Gastroesophageal sphincter (tissue), 4 donors: ENCODE measurements at regions not wholly inside any gene's neighbourhood (a gene's known extent, or its start where the extent isn't known, plus 50 kb on each side); places are given as distances from the start of the nearest gene placed in this dataset.

Experiments used
- ATAC-seq: fragments of 150-250 bp; one replicate; pipeline ENCODE4 v1.9.1; 2016; ENCODE audit warnings: mild to moderate bottlenecking, moderate library complexity
- H3K27ac ChIP-seq, 4 donors: fragments of 200-600 bp; sonication (generic) in 3 of 4; 1 replicate in 3 of 4; 2 replicates in 1 of 4; pipeline ENCODE4 v1.5.1; 2016 to 2019
- H3K27me3 ChIP-seq: fragments of 200-600 bp; sonication (generic); one replicate; pipeline ENCODE4 v1.5.1; 2019
- H3K36me3 ChIP-seq, 2 donors: fragments of 200-600 bp; sonication (generic); one replicate each; pipeline ENCODE4 v1.5.1; 2019; ENCODE audit warnings: control low read depth in 1 of 2
- H3K4me1 ChIP-seq, 3 donors: fragments of 200-600 bp; sonication (generic); 1 replicate in 2 of 3; 2 replicates in 1 of 3; pipeline ENCODE4 v1.5.1; 2016 to 2019; ENCODE audit warnings: control low read depth in 2 of 3
- H3K4me3 ChIP-seq, 2 donors: fragments of 200-600 bp; sonication (generic); one replicate each; pipeline ENCODE4 v1.5.1; 2019; ENCODE audit warnings: mild to moderate bottlenecking in 1 of 2, moderate library complexity in 1 of 2
- H3K9me3 ChIP-seq, 3 donors: fragments of 200-600 bp; sonication (generic); one replicate each; pipeline ENCODE4 v1.5.1; 2017 to 2019; ENCODE audit warnings: control low read depth in 2 of 3
- CTCF ChIP-seq, 4 experiments: fragments of 200-600 bp in 2 of 4; fragments of 450-650 bp in 2 of 4; sonication (generic) in 1 of 4; IDR thresholded peaks; one replicate each; pipeline ENCODE4 v1.5.1; 2017 to 2019; ENCODE audit warnings: antibody characterized with exemption in 4 of 4, mild to moderate bottlenecking in 2 of 4, moderate library complexity in 2 of 4
- EP300 ChIP-seq: sonication (generic); formaldehyde crosslinking; IDR thresholded peaks from one replicate; pipeline ENCODE4 v1.6.1; 2017; ENCODE audit warnings: antibody characterized with exemption, mild to moderate bottlenecking
- POLR2A ChIP-seq, 2 donors: fragments of 450-650 bp; IDR thresholded peaks; one replicate each; pipeline ENCODE4 v1.6.1; 2017; ENCODE audit warnings: antibody characterized with exemption in 2 of 2, mild to moderate bottlenecking in 2 of 2, moderate library complexity in 1 of 2
- POLR2AphosphoS5 ChIP-seq: sonication (generic); formaldehyde crosslinking; IDR thresholded peaks from one replicate; pipeline ENCODE4 v1.6.1; 2017; ENCODE audit warnings: antibody characterized with exemption
- WGBS, 2 donors: methylation state at CpG; one replicate each; pipeline ENCODE4 v1.1.5; 2018; ENCODE audit warnings: low coverage in 1 of 2; 5-methylcytosine and 5-hydroxymethylcytosine counted together

GRCh38 chr2:2795438-2796091 lies 464.5 kb upstream of the MYT1L start:
- Histone ChIP-seq H3K9me3 (no peaks in the 10 kb centered on the region), H3K27ac (no peak overlapping the region), H3K4me3 (no peak overlapping the region), H3K27me3 (peaks cover 14% of the 10 kb centered on the region), H3K4me1 (no peaks in the 10 kb centered on the region), H3K36me3 (no peaks in the 10 kb centered on the region)
- TF ChIP-seq CTCF (IDR thresholded peaks at IDR 0.05): no peak
- no peak for ATAC-seq
- 96% methylated on average over 5 of the region's 29 CpGs; no CpG with 5 or more reads in 1 of the 2 donors for WGBS, 2 donors

GRCh38 chr2:2793925-2794560 lies 463.0 kb upstream of the MYT1L start:
- H3K4me3 ChIP-seq: no peak overlapping the region
- no peak overlapping the region for H3K27ac ChIP-seq
- H3K9me3 ChIP-seq: no peaks in the 10 kb centered on the region
- no peaks in the 10 kb centered on the region for H3K4me1 ChIP-seq
- H3K36me3 ChIP-seq: no peaks in the 10 kb centered on the region
- ATAC-seq: no peak
- peaks cover 14% of the 10 kb centered on the region for H3K27me3 ChIP-seq
- TF ChIP-seq POLR2AphosphoS5 (no peak), EP300 (no peak), POLR2A (IDR thresholded peaks at IDR 0.05) (no peak), CTCF (IDR thresholded peaks at IDR 0.05) (no peak)
- 39 to 66% methylated on average over 4 to 8 of the region's 11 CpGs for WGBS, 2 donors

GRCh38 chr2:2793514-2793913 lies 462.4 kb upstream of the MYT1L start:
- TF ChIP-seq POLR2A (IDR thresholded peaks at IDR 0.05) (no peak), CTCF (IDR thresholded peaks at IDR 0.05) (no peak), POLR2AphosphoS5 (no peak), EP300 (no peak)
- no peak for ATAC-seq
- no peaks in the 10 kb centered on the region for H3K36me3 ChIP-seq
- H3K27me3 ChIP-seq: peaks cover 14% of the 10 kb centered on the region
- H3K9me3 ChIP-seq: no peaks in the 10 kb centered on the region
- H3K27ac ChIP-seq: no peak overlapping the region
- no peak overlapping the region for H3K4me3 ChIP-seq
- WGBS, 2 donors: 92 to 100% methylated on average over 1 to 11 of the region's 17 CpGs
- no peaks in the 10 kb centered on the region for H3K4me1 ChIP-seq

DNA sequence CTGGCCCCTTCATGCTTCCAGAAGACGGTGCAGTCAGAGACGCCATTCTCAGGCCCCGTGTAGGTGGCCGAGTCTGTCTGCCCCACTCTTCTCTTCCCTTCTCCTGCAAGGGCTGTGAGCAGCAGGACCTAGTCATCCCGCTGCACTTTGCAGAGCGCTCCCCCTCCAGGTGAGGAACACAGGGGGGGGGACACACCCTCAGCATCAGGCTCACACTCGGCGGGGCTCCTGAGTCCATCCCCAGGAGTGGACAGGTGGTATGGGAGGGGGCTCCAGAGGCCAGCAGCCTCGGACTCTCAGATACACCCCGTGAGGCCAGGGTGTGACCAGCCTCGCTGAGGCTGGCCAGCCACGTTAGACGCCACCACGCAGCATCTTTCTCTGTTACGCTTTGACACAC lies 460.5 kb upstream of the MYT1L start:
- WGBS, 2 donors: 50% methylated on average over 5 of the region's 15 CpGs; no CpG with 5 or more reads in 1 of the 2 donors
- H3K4me3 ChIP-seq: no peak overlapping the region
- no peak for TF ChIP-seq POLR2AphosphoS5
- no peak for TF ChIP-seq CTCF (IDR thresholded peaks at IDR 0.05)
- TF ChIP-seq POLR2A (IDR thresholded peaks at IDR 0.05): no peak
- no peak for TF ChIP-seq EP300
- ATAC-seq: no peak
- no peaks in the 10 kb centered on the region for H3K9me3 ChIP-seq
- H3K4me1 ChIP-seq: no peaks in the 10 kb centered on the region
- H3K27me3 ChIP-seq: peaks cover 14% of the 10 kb centered on the region
- no peak overlapping the region for H3K27ac ChIP-seq
- H3K36me3 ChIP-seq: no peaks in the 10 kb centered on the region

GRCh38 chr2:2791031-2791430 lies 460.0 kb upstream of the MYT1L start:
- TF ChIP-seq CTCF (IDR thresholded peaks at IDR 0.05) (no peak), POLR2A (IDR thresholded peaks at IDR 0.05) (no peak), POLR2AphosphoS5 (no peak), EP300 (no peak)
- no peaks in the 10 kb centered on the region for H3K36me3 ChIP-seq
- no peak for ATAC-seq
- no peak overlapping the region for H3K4me3 ChIP-seq
- H3K9me3 ChIP-seq: no peaks in the 10 kb centered on the region
- H3K4me1 ChIP-seq: no peaks in the 10 kb centered on the region
- WGBS, 2 donors: 83 to 93% methylated on average over 1 to 3 of the region's 11 CpGs
- peaks cover 14% of the 10 kb centered on the region for H3K27me3 ChIP-seq
- no peak overlapping the region for H3K27ac ChIP-seq
